ENCODE measurements at regions not wholly inside any gene's neighbourhood (a gene's known extent, or its start where the extent isn't known, plus 50 kb on each side); places are given as distances from the start of the nearest gene placed in this dataset.

DNA sequence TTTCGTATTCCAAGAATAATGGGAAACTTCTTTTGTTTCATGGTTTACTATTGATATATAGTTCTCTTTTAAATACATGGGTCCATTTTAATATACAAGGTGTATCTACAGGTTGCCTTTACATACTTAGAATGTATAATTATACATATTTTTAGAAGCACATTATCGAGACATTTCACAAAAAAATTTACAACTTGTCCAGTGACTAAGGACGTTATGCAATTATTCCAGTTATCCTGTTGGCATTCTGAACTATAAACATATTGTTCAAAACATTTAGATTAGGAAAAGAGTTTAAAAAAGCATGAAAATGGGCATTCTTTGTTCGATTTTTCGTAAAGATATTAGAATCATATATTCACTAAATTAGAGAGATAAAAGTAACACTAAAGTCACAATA lies 344.6 kb upstream of the TMEFF2 start:
- TF ChIP-seq EZH2phosphoT487 (IDR thresholded peaks at IDR 0.05; ENCODE audit: low read length) (no peak), CTCF (IDR thresholded peaks at IDR 0.05; ENCODE audit: low read length) (no peak), EZH2 (optimal IDR thresholded peaks at IDR 0.05; ENCODE audit: low read depth, low read length) (no peak)
- no peaks in the 10 kb centered on the region for H3K4me1 ChIP-seq (ENCODE audit: low read length)
- no peak for DNase-seq
- H3K4me2 ChIP-seq (ENCODE audit: low read depth, low read length), result no peak overlapping the region
- H3F3A ChIP-seq (ENCODE audit: insufficient read depth, low read length), result no peaks in the 10 kb centered on the region
- no peak overlapping the region for H3K9ac ChIP-seq (ENCODE audit: low read length)
- no peak overlapping the region for H2AFZ ChIP-seq (ENCODE audit: low read length)
- no peak overlapping the region for H3K4me3 ChIP-seq (ENCODE audit: low read length)
- H3K9me2 ChIP-seq (replicated peaks; ENCODE audit: insufficient read depth, low read length), result no peaks in the 10 kb centered on the region
- H4K20me1 ChIP-seq (ENCODE audit: insufficient read depth, low read length), result no peaks in the 10 kb centered on the region
- no peaks in the 10 kb centered on the region for H3K9me3 ChIP-seq (replicated peaks; ENCODE audit: insufficient read depth, low read length)
- no peaks in the 10 kb centered on the region for H3K79me2 ChIP-seq (ENCODE audit: low read length)
- no peak overlapping the region for H3K27ac ChIP-seq (ENCODE audit: low read length)
- H3K27me3 ChIP-seq (replicated peaks; ENCODE audit: insufficient read depth, low read length), result no peaks in the 10 kb centered on the region
- no peaks in the 10 kb centered on the region for H3K36me3 ChIP-seq (replicated peaks; ENCODE audit: insufficient read depth, low read length)

- Histone ChIP-seq H3K4me1 (ENCODE audit: low read length) (no peaks in the 10 kb centered on the region), H3K4me3 (ENCODE audit: low read length) (no peak overlapping the region), H3K4me2 (ENCODE audit: low read depth, low read length) (no peak overlapping the region), H3K9ac (ENCODE audit: low read length) (no peak overlapping the region), H3K27me3 (replicated peaks; ENCODE audit: insufficient read depth, low read length) (no peaks in the 10 kb centered on the region), H4K20me1 (ENCODE audit: insufficient read depth, low read length) (no peaks in the 10 kb centered on the region), H3K27ac (ENCODE audit: low read length) (no peak overlapping the region), H3K9me2 (replicated peaks; ENCODE audit: insufficient read depth, low read length) (no peaks in the 10 kb centered on the region), H3F3A (ENCODE audit: insufficient read depth, low read length) (no peaks in the 10 kb centered on the region), H3K79me2 (ENCODE audit: low read length) (no peaks in the 10 kb centered on the region), H2AFZ (ENCODE audit: low read length) (no peak overlapping the region), H3K36me3 (replicated peaks; ENCODE audit: insufficient read depth, low read length) (no peaks in the 10 kb centered on the region), H3K9me3 (replicated peaks; ENCODE audit: insufficient read depth, low read length) (no peaks in the 10 kb centered on the region)
- no peak for DNase-seq
- TF ChIP-seq EZH2phosphoT487 (IDR thresholded peaks at IDR 0.05; ENCODE audit: low read length), result no peak
- no peak for TF ChIP-seq EZH2 (optimal IDR thresholded peaks at IDR 0.05; ENCODE audit: low read depth, low read length)
- TF ChIP-seq CTCF (IDR thresholded peaks at IDR 0.05; ENCODE audit: low read length), result no peak
These were observed 342.3 kb upstream of the TMEFF2 start for GRCh38 chr2:192536922-192537624.

DNA sequence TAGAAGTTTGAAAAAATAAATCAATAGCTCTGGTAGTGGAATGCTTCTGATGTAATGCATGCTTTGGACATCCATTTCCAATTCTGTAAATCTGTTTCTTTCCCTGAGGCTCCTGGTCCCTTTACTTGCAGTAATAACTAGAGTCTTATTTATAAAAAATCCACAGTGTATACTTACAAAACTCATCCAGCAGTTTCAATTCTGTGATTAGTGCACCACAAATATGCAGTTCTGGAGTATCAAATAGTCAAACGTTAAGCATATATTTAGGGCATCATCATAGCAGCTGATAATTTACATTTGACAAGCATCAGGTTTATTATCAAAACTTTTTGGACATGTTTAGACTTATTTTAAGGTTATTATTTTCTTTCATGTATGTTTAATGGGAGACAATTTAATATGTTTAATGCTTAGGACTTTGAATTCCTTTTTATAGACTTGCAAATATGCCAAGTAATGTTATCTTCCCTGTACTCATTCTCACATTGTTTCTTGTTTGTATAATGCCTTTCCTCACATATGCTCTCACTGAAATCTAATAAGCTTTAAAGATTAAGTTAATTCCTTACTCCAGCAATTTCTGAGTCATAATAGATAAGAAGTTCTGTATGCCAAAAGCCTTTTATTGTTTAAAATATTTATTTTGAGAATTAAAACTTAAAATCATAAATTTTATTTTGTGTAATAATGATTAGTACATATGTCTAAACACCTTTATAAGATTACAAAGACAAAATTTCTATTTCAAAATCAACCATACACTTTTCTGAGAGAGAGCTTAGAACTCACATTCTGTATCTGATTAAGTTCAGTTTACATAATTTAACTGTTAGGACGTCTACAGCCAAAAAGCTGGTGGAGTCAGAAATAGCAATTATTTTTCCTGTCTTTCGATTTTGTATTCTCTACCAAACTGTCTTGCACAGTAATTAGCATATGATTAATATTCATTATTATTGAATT lies 341.5 kb upstream of the TMEFF2 start:
- no peak for DNase-seq
- no peak overlapping the region for H3K9ac ChIP-seq (ENCODE audit: low read length)
- H3K27ac ChIP-seq (ENCODE audit: low read length), result no peak overlapping the region
- H3F3A ChIP-seq (ENCODE audit: insufficient read depth, low read length), result no peaks in the 10 kb centered on the region
- no peak overlapping the region for H3K4me3 ChIP-seq (ENCODE audit: low read length)
- H3K4me2 ChIP-seq (ENCODE audit: low read depth, low read length), result no peak overlapping the region
- no peaks in the 10 kb centered on the region for H3K27me3 ChIP-seq (replicated peaks; ENCODE audit: insufficient read depth, low read length)
- no peaks in the 10 kb centered on the region for H3K79me2 ChIP-seq (ENCODE audit: low read length)
- H3K9me2 ChIP-seq (replicated peaks; ENCODE audit: insufficient read depth, low read length), result no peaks in the 10 kb centered on the region
- H3K36me3 ChIP-seq (replicated peaks; ENCODE audit: insufficient read depth, low read length), result no peaks in the 10 kb centered on the region
- H3K9me3 ChIP-seq (replicated peaks; ENCODE audit: insufficient read depth, low read length), result no peaks in the 10 kb centered on the region
- no peaks in the 10 kb centered on the region for H3K4me1 ChIP-seq (ENCODE audit: low read length)
- no peak overlapping the region for H2AFZ ChIP-seq (ENCODE audit: low read length)
- no peaks in the 10 kb centered on the region for H4K20me1 ChIP-seq (ENCODE audit: insufficient read depth, low read length)
- no peak for TF ChIP-seq EZH2phosphoT487 (IDR thresholded peaks at IDR 0.05; ENCODE audit: low read length)
- no peak for TF ChIP-seq EZH2 (optimal IDR thresholded peaks at IDR 0.05; ENCODE audit: low read depth, low read length)
- TF ChIP-seq CTCF (IDR thresholded peaks at IDR 0.05; ENCODE audit: low read length), result no peak
